SK-N-MC (cell line): ENCODE measurements at regions not wholly inside any gene's neighbourhood (a gene's known extent, or its start where the extent isn't known, plus 50 kb on each side); places are given as distances from the start of the nearest gene placed in this dataset.

ENCODE experiments used
- EZH2 ChIP-seq: fragments of 200-600 bp; sonication (generic); IDR thresholded peaks from one replicate; pipeline ENCODE4 v1.6.1; 2017; ENCODE audit warnings: antibody characterized with exemption
- FOXP2 ChIP-seq: optimal IDR thresholded peaks from 2 replicates; pipeline ENCODE3; 2011; ENCODE audit warnings: mild to moderate bottlenecking, moderate library complexity; ENCODE audit not compliant: insufficient read depth; ENCODE audit errors: extremely low read length, control extremely low read depth
- POLR2AphosphoS5 ChIP-seq: IDR thresholded peaks from 2 replicates; pipeline ENCODE4 v1.6.1; 2012; ENCODE audit warnings: mild to moderate bottlenecking, low read depth, low read length, borderline replicate concordance

- TF ChIP-seq POLR2AphosphoS5 (no peak), FOXP2 (no peak), EZH2 (no peak)
These were observed 677.7 kb upstream of the HTR2C start for GRCh38 chrX:113906168-113906567.
